Fibroblast of lung (primary cell): ENCODE measurements at regions not wholly inside any gene's neighbourhood (a gene's known extent, or its start where the extent isn't known, plus 50 kb on each side); places are given as distances from the start of the nearest gene placed in this dataset.

Experiments used
- DNase-seq, 2 donors: peaks; one replicate each; pipeline versions ENCODE4 v3.0.0 to v3.0.0-alpha.2; 2010; ENCODE audit warnings: low read depth in 2 of 2
- H2AFZ ChIP-seq: 2 replicates; pipeline ENCODE4 v1.5.1; 2012; ENCODE audit warnings: low read length, control low read depth, inconsistent platforms
- H3K27ac ChIP-seq: 2 replicates; pipeline ENCODE4 v1.5.1; 2011; ENCODE audit warnings: low read length, control low read depth; ENCODE audit not compliant: insufficient read depth
- H3K27me3 ChIP-seq: 2 replicates; pipeline ENCODE4 v1.5.1; 2011; ENCODE audit warnings: mild to moderate bottlenecking, low read length; ENCODE audit not compliant: control insufficient read depth, insufficient read depth
- H3K36me3 ChIP-seq: 2 replicates; pipeline ENCODE4 v1.5.1; 2011; ENCODE audit warnings: low read length; ENCODE audit not compliant: control insufficient read depth, insufficient read depth
- H3K4me1 ChIP-seq: 2 replicates; pipeline ENCODE4 v1.5.1; 2011; ENCODE audit warnings: low read length; ENCODE audit not compliant: control insufficient read depth, insufficient read depth; ENCODE audit errors: extremely low read depth
- H3K4me2 ChIP-seq: 2 replicates; pipeline ENCODE4 v1.5.1; 2011; ENCODE audit warnings: low read length, control low read depth; ENCODE audit not compliant: insufficient read depth; ENCODE audit errors: extremely low read depth
- H3K4me3 ChIP-seq, 4 experiments: fragments of 200-600 bp in 1 of 4; sonication (generic) in 1 of 4; replicated peaks in 1 of 4; 2 replicates each; pipeline ENCODE4 v1.5.1; 2011 to 2016; ENCODE audit warnings: low read length in 4 of 4, low read depth in 3 of 4, mild to moderate bottlenecking in 3 of 4, control low read depth in 2 of 4, inconsistent platforms in 1 of 4, mixed read lengths in 1 of 4; ENCODE audit not compliant: insufficient read depth in 1 of 4; ENCODE audit errors: control extremely low read depth in 1 of 4
- H3K79me2 ChIP-seq: 2 replicates; pipeline ENCODE4 v1.5.1; 2012; ENCODE audit warnings: mild to moderate bottlenecking, low read length, inconsistent platforms; ENCODE audit not compliant: control insufficient read depth, insufficient read depth
- H3K9ac ChIP-seq: 2 replicates; pipeline ENCODE4 v1.5.1; 2011; ENCODE audit warnings: mild to moderate bottlenecking, low read length, control low read depth; ENCODE audit not compliant: insufficient read depth
- H3K9me3 ChIP-seq: 2 replicates; pipeline ENCODE4 v1.5.1; 2012; ENCODE audit warnings: low read depth, low read length; ENCODE audit not compliant: control insufficient read depth, insufficient read depth
- H4K20me1 ChIP-seq: 2 replicates; pipeline ENCODE4 v1.5.1; 2011; ENCODE audit warnings: low read length; ENCODE audit not compliant: control insufficient read depth, insufficient read depth; ENCODE audit errors: extremely low read depth
- EZH2 ChIP-seq: IDR thresholded peaks from 2 replicates; pipeline ENCODE4 v1.5.1; 2012; ENCODE audit warnings: low read length, control low read depth, mild to moderate bottlenecking; ENCODE audit errors: missing control alignments
- TF ChIP-seq, protein P1 (sequence below), 2 donors: IDR thresholded peaks in 1 of 2; conservative IDR thresholded peaks in 1 of 2; 1 replicate in 1 of 2; 2 replicates in 1 of 2; pipeline ENCODE4 v1.5.1; 2011 to 2012; ENCODE audit warnings: low read length in 2 of 2, control low read depth in 1 of 2, inconsistent platforms in 1 of 2, low read depth in 1 of 2, mild to moderate bottlenecking in 1 of 2

DNA sequence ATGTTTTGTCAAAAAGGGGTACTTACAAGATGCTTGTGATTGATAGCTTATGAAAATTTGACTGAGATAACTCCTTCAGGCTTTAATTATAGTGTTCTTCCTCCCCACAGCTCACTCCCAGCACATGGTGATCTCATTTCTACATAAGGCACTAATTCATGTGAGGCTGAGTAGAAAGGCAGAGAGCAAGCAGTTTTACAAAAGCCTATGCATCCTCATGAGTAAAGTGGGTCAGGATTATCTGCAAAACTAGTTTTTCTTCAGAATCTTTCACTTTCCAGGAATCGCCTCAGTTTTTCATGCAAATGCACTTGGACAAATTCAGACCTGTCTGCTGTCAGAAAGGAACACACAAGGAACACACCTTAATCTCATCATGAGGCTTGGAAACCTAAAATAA, 92.1 kb upstream of the FBN2 start:
- TF ChIP-seq, protein P1, sequence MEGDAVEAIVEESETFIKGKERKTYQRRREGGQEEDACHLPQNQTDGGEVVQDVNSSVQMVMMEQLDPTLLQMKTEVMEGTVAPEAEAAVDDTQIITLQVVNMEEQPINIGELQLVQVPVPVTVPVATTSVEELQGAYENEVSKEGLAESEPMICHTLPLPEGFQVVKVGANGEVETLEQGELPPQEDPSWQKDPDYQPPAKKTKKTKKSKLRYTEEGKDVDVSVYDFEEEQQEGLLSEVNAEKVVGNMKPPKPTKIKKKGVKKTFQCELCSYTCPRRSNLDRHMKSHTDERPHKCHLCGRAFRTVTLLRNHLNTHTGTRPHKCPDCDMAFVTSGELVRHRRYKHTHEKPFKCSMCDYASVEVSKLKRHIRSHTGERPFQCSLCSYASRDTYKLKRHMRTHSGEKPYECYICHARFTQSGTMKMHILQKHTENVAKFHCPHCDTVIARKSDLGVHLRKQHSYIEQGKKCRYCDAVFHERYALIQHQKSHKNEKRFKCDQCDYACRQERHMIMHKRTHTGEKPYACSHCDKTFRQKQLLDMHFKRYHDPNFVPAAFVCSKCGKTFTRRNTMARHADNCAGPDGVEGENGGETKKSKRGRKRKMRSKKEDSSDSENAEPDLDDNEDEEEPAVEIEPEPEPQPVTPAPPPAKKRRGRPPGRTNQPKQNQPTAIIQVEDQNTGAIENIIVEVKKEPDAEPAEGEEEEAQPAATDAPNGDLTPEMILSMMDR (conservative IDR thresholded peaks at IDR 0.05 in 1 of 2, IDR thresholded peaks at IDR 0.05 in 1 of 2; ENCODE audit: low read depth in 1 of 2, low read length in 2 of 2): no peak
- no peak for TF ChIP-seq EZH2
- Histone ChIP-seq H3K9ac (no peak overlapping the region), H4K20me1 (no peaks in the 10 kb centered on the region), H3K36me3 (no peaks in the 10 kb centered on the region), H3K4me2 (no peak overlapping the region), H3K27ac (no peak overlapping the region), H3K4me3 (no peak overlapping the region), H3K9me3 (no peaks in the 10 kb centered on the region), H2AFZ (no peak overlapping the region), H3K27me3 (no peaks in the 10 kb centered on the region), H3K79me2 (no peaks in the 10 kb centered on the region), H3K4me1 (no peaks in the 10 kb centered on the region)
- DNase-seq: no peak

DNA sequence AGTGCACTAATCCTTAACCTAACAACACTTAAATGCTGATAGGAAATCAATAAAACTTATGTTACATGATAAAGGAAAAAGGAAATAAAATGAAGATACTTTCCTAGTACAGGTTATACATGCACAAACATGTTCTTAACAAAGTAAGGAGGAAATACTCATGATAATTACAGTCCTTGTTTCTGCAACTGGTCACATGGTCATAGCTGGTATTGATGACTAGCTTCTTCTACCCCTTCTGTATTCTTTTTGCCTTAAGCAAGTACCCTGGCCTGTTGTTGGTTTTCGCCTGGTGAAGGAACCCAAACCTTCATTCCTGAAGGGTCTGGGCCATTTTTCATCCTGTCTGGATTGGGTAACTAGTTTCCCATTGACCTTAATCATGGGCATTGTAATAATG, 93.7 kb upstream of the FBN2 start:
- DNase-seq: no peak
- TF ChIP-seq, protein P1 (conservative IDR thresholded peaks at IDR 0.05 in 1 of 2, IDR thresholded peaks at IDR 0.05 in 1 of 2; ENCODE audit: low read depth in 1 of 2, low read length in 2 of 2): no peak
- no peak for TF ChIP-seq EZH2
- Histone ChIP-seq H3K4me3 (no peak overlapping the region), H3K9me3 (no peaks in the 10 kb centered on the region), H4K20me1 (no peaks in the 10 kb centered on the region), H3K36me3 (no peaks in the 10 kb centered on the region), H3K4me2 (no peak overlapping the region), H3K27me3 (no peaks in the 10 kb centered on the region), H3K79me2 (no peaks in the 10 kb centered on the region), H3K9ac (no peak overlapping the region), H3K27ac (no peak overlapping the region), H2AFZ (no peak overlapping the region), H3K4me1 (no peaks in the 10 kb centered on the region)

DNA sequence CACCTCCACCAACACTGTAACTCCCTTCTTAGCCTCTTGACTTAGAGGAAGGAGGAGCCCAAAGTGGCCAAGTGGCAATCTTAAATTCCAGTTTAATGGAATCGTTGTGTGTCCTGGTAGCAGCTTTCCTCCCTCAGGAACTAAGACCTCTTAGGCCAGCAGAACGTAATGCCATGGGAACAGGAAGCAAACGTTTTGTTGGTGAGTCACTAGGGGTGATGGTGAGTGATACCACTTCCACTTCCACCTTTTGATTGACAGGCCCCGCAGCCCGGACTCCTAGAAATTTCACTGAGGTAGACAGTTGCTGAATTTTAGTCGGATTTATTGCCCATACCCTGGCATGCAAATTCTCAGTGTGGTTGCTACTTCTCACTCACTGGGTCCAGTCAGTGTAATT, 94.2 kb upstream of the FBN2 start:
- Histone ChIP-seq H3K4me2 (no peak overlapping the region), H2AFZ (no peak overlapping the region), H3K4me1 (no peaks in the 10 kb centered on the region), H3K79me2 (no peaks in the 10 kb centered on the region), H3K4me3 (no peak overlapping the region), H3K9ac (no peak overlapping the region), H3K27me3 (no peaks in the 10 kb centered on the region), H4K20me1 (no peaks in the 10 kb centered on the region), H3K9me3 (no peaks in the 10 kb centered on the region), H3K36me3 (no peaks in the 10 kb centered on the region), H3K27ac (no peak overlapping the region)
- no peak for DNase-seq
- TF ChIP-seq, protein P1 (conservative IDR thresholded peaks at IDR 0.05 in 1 of 2, IDR thresholded peaks at IDR 0.05 in 1 of 2; ENCODE audit: low read depth in 1 of 2, low read length in 2 of 2): no peak
- no peak for TF ChIP-seq EZH2
